GM12874 (cell line): ENCODE measurements at regions not wholly inside any gene's neighbourhood (a gene's known extent, or its start where the extent isn't known, plus 50 kb on each side); places are given as distances from the start of the nearest gene placed in this dataset.

Experiments used
- CTCF ChIP-seq: IDR thresholded peaks from 2 replicates; pipeline ENCODE4 v1.5.1; 2011; ENCODE audit warnings: low read depth, mild to moderate bottlenecking, control low read depth, low read length, moderate library complexity; ENCODE audit not compliant: insufficient read depth

- no peak for TF ChIP-seq CTCF
Observed at GRCh38 chrY:19570999-19571398, 173.5 kb downstream of the KDM5D start.

GRCh38 chrY:19567943-19568342 lies 176.6 kb downstream of the KDM5D start:
- TF ChIP-seq CTCF = no peak

GRCh38 chrY:19567051-19567921 lies 177.2 kb downstream of the KDM5D start:
- no peak for TF ChIP-seq CTCF

- TF ChIP-seq CTCF = no peak
Observed at GRCh38 chrY:19559161-19559560, 185.4 kb downstream of the KDM5D start.

- TF ChIP-seq CTCF = no peak
Observed at GRCh38 chrY:19549671-19550466, 194.7 kb downstream of the KDM5D start.

- no peak for TF ChIP-seq CTCF
Observed at GRCh38 chrY:19541475-19542306, 202.8 kb downstream of the KDM5D start.

- no peak for TF ChIP-seq CTCF
Observed at GRCh38 chrY:19521976-19522375, 222.6 kb downstream of the KDM5D start.
